GM12892 (cell line): ENCODE measurements at regions not wholly inside any gene's neighbourhood (a gene's known extent, or its start where the extent isn't known, plus 50 kb on each side); places are given as distances from the start of the nearest gene placed in this dataset.
"Not testable (repeated sequence)": the region's sequence is repeated elsewhere in the genome, so short reads cannot be mapped to it uniquely, and the experiment has no call there.

Experiments
- DNase-seq: peaks from one replicate; pipeline ENCODE4 v3.0.0; 2011; ENCODE audit not compliant: insufficient read length
- FAIRE-seq: peaks from 2 replicates; lab custom pipeline; 2011; peaks lifted over from hg19 to GRCh38; lab: Jason Lieb, UNC
- POLR2A ChIP-seq: IDR thresholded peaks from 2 replicates; pipeline ENCODE4 v1.6.1; 2011; ENCODE audit warnings: low read depth, low read length, control low read depth
- POLR2AphosphoS5 ChIP-seq: IDR thresholded peaks from 2 replicates; pipeline ENCODE4 v1.6.1; 2011; ENCODE audit warnings: low read depth, low read length, control low read depth
- TAF1 ChIP-seq: IDR thresholded peaks from 2 replicates; pipeline ENCODE4 v1.6.1; 2011; ENCODE audit warnings: low read depth, mild to moderate bottlenecking, control low read depth, low read length, borderline replicate concordance

- no peak for FAIRE-seq
- no peak for DNase-seq
Observed at GRCh38 chr14:41277450-41277849, 329.2 kb upstream of the LRFN5 start.

GRCh38 chr14:41257476-41257875, 349.2 kb upstream of the LRFN5 start:
- DNase-seq (no peak), FAIRE-seq (no peak)
- no peak for TF ChIP-seq POLR2AphosphoS5
- TF ChIP-seq TAF1: no peak
- TF ChIP-seq POLR2A: no peak

More at GRCh38 chr14:41277450-41277849, 329.2 kb upstream of the LRFN5 start:
- TF ChIP-seq TAF1 (no peak), POLR2A (no peak), POLR2AphosphoS5 (no peak)

- FAIRE-seq (no peak), DNase-seq (no peak)
- TF ChIP-seq TAF1 (no peak), POLR2A (no peak), POLR2AphosphoS5 (no peak)
Observed at GRCh38 chr14:41235466-41235865, 371.2 kb upstream of the LRFN5 start.

DNA sequence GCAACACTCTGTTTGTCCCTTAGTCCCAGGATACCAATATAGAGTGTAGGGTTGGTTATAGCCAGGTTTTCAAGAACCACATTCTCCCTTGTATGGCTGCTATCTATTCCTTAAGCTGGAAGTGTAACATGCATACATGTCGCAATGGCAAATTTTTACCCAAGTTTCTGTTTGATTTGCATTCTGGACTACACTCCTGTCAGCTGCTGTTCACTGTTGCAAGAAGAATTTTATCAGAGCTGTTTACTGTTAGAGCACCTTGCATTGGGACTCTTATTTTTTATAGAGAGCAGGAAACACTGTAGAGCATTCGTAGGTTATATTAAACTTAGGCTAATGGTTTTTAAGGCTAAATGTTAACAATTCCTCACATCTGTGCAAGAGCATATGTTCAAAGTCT, 376.0 kb upstream of the LRFN5 start:
- FAIRE-seq (no peak), DNase-seq (no peak)
- TF ChIP-seq POLR2A: no peak
- TF ChIP-seq POLR2AphosphoS5: no peak
- TF ChIP-seq TAF1: no peak

GRCh38 chr14:41229824-41230223, 376.9 kb upstream of the LRFN5 start:
- TF ChIP-seq POLR2A (no peak), TAF1 (no peak), POLR2AphosphoS5 (no peak)
- no peak for FAIRE-seq
- DNase-seq: no peak

GRCh38 chr14:41225433-41225832, 381.2 kb upstream of the LRFN5 start:
- TF ChIP-seq POLR2AphosphoS5 (no peak), TAF1 (no peak), POLR2A (no peak)
- FAIRE-seq: no peak
- DNase-seq: no peak

- no peak for FAIRE-seq
- TF ChIP-seq POLR2AphosphoS5: no peak
- TF ChIP-seq TAF1: no peak
- no peak for TF ChIP-seq POLR2A
- DNase-seq: no peak
Observed at GRCh38 chr14:41222581-41222980, 384.1 kb upstream of the LRFN5 start.

- not testable (repeated sequence) for DNase-seq, FAIRE-seq
Observed at GRCh38 chr14:41214978-41215377, 391.7 kb upstream of the LRFN5 start.

- FAIRE-seq: no peak
- no peak for DNase-seq
- TF ChIP-seq POLR2A (no peak), TAF1 (no peak), POLR2AphosphoS5 (no peak)
Observed at GRCh38 chr14:41201696-41202095, 405.0 kb upstream of the LRFN5 start.

DNA sequence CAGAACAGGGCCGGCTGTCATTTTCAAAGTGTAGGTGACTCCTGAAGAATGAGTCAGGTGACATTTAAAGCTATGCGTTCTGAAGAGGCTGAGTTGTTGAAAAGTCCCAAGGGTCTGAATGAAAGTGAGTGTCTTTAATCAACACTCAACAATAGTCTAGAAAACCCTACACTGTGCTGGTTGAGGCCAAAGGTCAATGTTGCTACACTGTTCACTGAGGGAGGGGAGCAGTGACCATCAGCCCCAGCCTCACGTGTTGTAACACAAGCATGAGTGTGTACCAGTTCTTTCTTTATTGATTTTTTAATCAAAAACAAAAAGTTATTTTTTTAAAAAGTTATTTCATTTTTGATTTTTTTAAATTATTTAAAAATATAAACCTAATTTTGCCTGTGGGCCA, 418.8 kb upstream of the LRFN5 start:
- DNase-seq (no peak), FAIRE-seq (no peak)
- TF ChIP-seq POLR2A (no peak), POLR2AphosphoS5 (no peak), TAF1 (no peak)

DNA sequence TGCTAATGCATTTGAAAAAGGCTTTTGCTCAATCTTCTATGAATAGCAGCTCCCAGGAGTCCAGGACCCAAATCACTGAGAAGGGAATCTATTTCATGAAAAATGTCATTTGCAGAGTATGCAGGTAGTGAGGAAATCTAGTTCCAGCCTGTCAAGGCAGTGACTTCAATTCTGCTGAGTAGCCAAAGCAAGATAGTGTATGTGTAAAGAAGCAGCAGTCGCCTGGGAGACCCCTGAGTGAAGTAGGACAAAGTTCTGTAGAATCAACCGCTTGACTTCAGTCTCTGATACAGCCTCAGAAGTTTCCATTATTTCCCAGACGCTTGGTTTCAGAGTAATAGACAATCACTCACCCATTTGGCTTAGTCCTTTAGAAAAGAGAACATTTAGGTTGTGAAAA, 435.6 kb upstream of the LRFN5 start:
- DNase-seq: no peak
- TF ChIP-seq POLR2AphosphoS5 (no peak), TAF1 (no peak), POLR2A (no peak)
- FAIRE-seq: no peak

- DNase-seq (no peak), FAIRE-seq (no peak)
- TF ChIP-seq TAF1: no peak
- TF ChIP-seq POLR2A: no peak
- no peak for TF ChIP-seq POLR2AphosphoS5
Observed at GRCh38 chr14:41167040-41167439, 439.6 kb upstream of the LRFN5 start.

GRCh38 chr14:41154143-41154807, 452.4 kb upstream of the LRFN5 start:
- DNase-seq (no peak), FAIRE-seq (no peak)
- no peak for TF ChIP-seq POLR2A
